RWPE2 (cell line): ENCODE measurements at regions not wholly inside any gene's neighbourhood (a gene's known extent, or its start where the extent isn't known, plus 50 kb on each side); places are given as distances from the start of the nearest gene placed in this dataset.

Experiments used
- ATAC-seq: fragments of 200-7000 bp; cut with Tn5 transposase; 3 replicates; pipeline ENCODE4 v1.9.1; 2021; ENCODE audit warnings: low read depth
- DNase-seq: peaks from one replicate; pipeline ENCODE4 v3.0.0-alpha.2; 2020; ENCODE audit warnings: low spot score
- H3K27ac ChIP-seq: fragments of 450-650 bp; 2 replicates; pipeline ENCODE4 v1.5.1; 2017; ENCODE audit warnings: mild to moderate bottlenecking; ENCODE audit not compliant: poor library complexity, severe bottlenecking
- H3K27me3 ChIP-seq: fragments of 250-450 bp; sonication (Bioruptor Pico); 2 replicates; pipeline ENCODE4 v1.5.1; 2021; ENCODE audit warnings: mild to moderate bottlenecking, moderate library complexity; ENCODE audit not compliant: insufficient read depth, poor library complexity, severe bottlenecking
- H3K36me3 ChIP-seq: fragments of 250-450 bp; sonication (Bioruptor Pico); 2 replicates; pipeline ENCODE4 v1.5.1; 2020; ENCODE audit warnings: low read depth, mild to moderate bottlenecking, moderate library complexity
- H3K4me1 ChIP-seq: fragments of 250-450 bp; sonication (Bioruptor Pico); 2 replicates; pipeline ENCODE4 v1.5.1; 2021; ENCODE audit warnings: mild to moderate bottlenecking, moderate library complexity; ENCODE audit not compliant: insufficient read depth, poor library complexity, severe bottlenecking
- H3K4me3 ChIP-seq: fragments of 250-450 bp; sonication (Bioruptor Pico); 2 replicates; pipeline ENCODE4 v1.5.1; 2021; ENCODE audit warnings: mild to moderate bottlenecking, moderate library complexity; ENCODE audit not compliant: severe bottlenecking
- H3K9me3 ChIP-seq: fragments of 250-450 bp; sonication (Bioruptor Pico); 2 replicates; pipeline ENCODE4 v1.5.1; 2021; ENCODE audit warnings: mild to moderate bottlenecking, moderate library complexity; ENCODE audit not compliant: severe bottlenecking
- TF ChIP-seq, protein P1 (sequence below): fragments of 450-650 bp; IDR thresholded peaks from one replicate; pipeline ENCODE4 v1.5.1; 2017; ENCODE audit warnings: mild to moderate bottlenecking, moderate library complexity; ENCODE audit not compliant: poor library complexity, severe bottlenecking

- DNase-seq (no peak), ATAC-seq (no peak)
- no peaks in the 10 kb centered on the region for H3K4me1 ChIP-seq
- TF ChIP-seq, protein P1, sequence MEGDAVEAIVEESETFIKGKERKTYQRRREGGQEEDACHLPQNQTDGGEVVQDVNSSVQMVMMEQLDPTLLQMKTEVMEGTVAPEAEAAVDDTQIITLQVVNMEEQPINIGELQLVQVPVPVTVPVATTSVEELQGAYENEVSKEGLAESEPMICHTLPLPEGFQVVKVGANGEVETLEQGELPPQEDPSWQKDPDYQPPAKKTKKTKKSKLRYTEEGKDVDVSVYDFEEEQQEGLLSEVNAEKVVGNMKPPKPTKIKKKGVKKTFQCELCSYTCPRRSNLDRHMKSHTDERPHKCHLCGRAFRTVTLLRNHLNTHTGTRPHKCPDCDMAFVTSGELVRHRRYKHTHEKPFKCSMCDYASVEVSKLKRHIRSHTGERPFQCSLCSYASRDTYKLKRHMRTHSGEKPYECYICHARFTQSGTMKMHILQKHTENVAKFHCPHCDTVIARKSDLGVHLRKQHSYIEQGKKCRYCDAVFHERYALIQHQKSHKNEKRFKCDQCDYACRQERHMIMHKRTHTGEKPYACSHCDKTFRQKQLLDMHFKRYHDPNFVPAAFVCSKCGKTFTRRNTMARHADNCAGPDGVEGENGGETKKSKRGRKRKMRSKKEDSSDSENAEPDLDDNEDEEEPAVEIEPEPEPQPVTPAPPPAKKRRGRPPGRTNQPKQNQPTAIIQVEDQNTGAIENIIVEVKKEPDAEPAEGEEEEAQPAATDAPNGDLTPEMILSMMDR: no peak
- H3K27ac ChIP-seq: no peak overlapping the region
- no peak overlapping the region for H3K4me3 ChIP-seq
- H3K36me3 ChIP-seq: no peaks in the 10 kb centered on the region
- H3K9me3 ChIP-seq: no peaks in the 10 kb centered on the region
- H3K27me3 ChIP-seq: no peaks in the 10 kb centered on the region
Observed at GRCh38 chr11:57092028-57092698, 89.6 kb upstream of the LRRC55 start.

- Histone ChIP-seq H3K27me3 (no peaks in the 10 kb centered on the region), H3K27ac (no peak overlapping the region), H3K36me3 (no peaks in the 10 kb centered on the region), H3K4me3 (no peak overlapping the region), H3K4me1 (no peaks in the 10 kb centered on the region), H3K9me3 (no peaks in the 10 kb centered on the region)
- DNase-seq (no peak), ATAC-seq (no peak)
- TF ChIP-seq, protein P1: no peak
Observed at GRCh38 chr11:57094181-57094935, 87.4 kb upstream of the LRRC55 start.

GRCh38 chr11:57095417-57095816 is 86.3 kb upstream of the LRRC55 start:
- ATAC-seq (no peak), DNase-seq (no peak)
- Histone ChIP-seq H3K36me3 (no peaks in the 10 kb centered on the region), H3K27ac (no peak overlapping the region), H3K9me3 (no peaks in the 10 kb centered on the region), H3K4me3 (no peak overlapping the region), H3K4me1 (no peaks in the 10 kb centered on the region), H3K27me3 (no peaks in the 10 kb centered on the region)
- TF ChIP-seq, protein P1: no peak

DNA sequence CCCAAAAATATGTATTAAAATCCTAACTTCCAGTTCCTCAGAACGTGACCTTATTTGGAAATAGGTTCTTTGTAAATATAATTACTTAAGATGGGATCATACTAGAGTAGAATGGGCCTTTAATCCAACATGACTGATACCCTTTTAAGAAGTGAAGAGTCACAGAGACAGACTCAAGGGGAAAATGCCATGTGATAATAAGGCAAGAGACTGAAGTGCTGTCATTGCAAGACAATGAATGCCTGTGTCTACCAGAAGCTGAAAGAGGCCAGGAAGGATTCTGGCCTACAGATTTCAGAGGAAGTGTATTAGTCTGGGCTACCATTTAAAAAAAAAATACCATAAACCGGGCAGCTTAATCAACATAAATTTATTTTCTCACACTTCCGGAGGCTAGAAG is 85.9 kb upstream of the LRRC55 start:
- ATAC-seq (no peak), DNase-seq (no peak)

More for the DNA sequence above, 85.9 kb upstream of the LRRC55 start:
- H3K9me3 ChIP-seq: no peaks in the 10 kb centered on the region
- H3K4me1 ChIP-seq: no peaks in the 10 kb centered on the region
- H3K36me3 ChIP-seq: no peaks in the 10 kb centered on the region
- H3K27me3 ChIP-seq: no peaks in the 10 kb centered on the region
- TF ChIP-seq, protein P1: no peak
- H3K4me3 ChIP-seq: no peak overlapping the region
- no peak overlapping the region for H3K27ac ChIP-seq
